Spinal cord (tissue), 9 donors: ENCODE measurements at regions not wholly inside any gene's neighbourhood (a gene's known extent, or its start where the extent isn't known, plus 50 kb on each side); places are given as distances from the start of the nearest gene placed in this dataset.
"Not testable (repeated sequence)": the region's sequence is repeated elsewhere in the genome, so short reads cannot be mapped to it uniquely, and the experiment has no call there.

ENCODE experiments used
- DNase-seq, 6 donors: peaks; one replicate each; pipeline versions ENCODE4 v3.0.0 to v3.0.0-alpha.2; 2013 to 2015; ENCODE audit warnings: low spot score in 6 of 6, low read depth in 4 of 6
- H3K27ac ChIP-seq: one replicate; pipeline ENCODE4 v1.5.1; 2013; ENCODE audit warnings: low read depth, low read length, control low read depth
- H3K27me3 ChIP-seq: one replicate; pipeline ENCODE4 v1.6.1; 2013; ENCODE audit warnings: low read length; ENCODE audit not compliant: control insufficient read depth, insufficient read depth
- H3K36me3 ChIP-seq: one replicate; pipeline ENCODE4 v1.6.1; 2013; ENCODE audit warnings: low read length; ENCODE audit not compliant: control insufficient read depth, insufficient read depth
- H3K4me1 ChIP-seq: one replicate; pipeline ENCODE4 v1.6.1; 2013; ENCODE audit warnings: low read length; ENCODE audit not compliant: control insufficient read depth, insufficient read depth
- H3K4me3 ChIP-seq: one replicate; pipeline ENCODE4 v1.5.1; 2013; ENCODE audit warnings: low read depth, low read length, control low read depth
- H3K9me3 ChIP-seq: one replicate; pipeline ENCODE4 v1.6.1; 2013; ENCODE audit warnings: low read length; ENCODE audit not compliant: control insufficient read depth, insufficient read depth
- WGBS: methylation state at CpG from one replicate; pipeline ENCODE4 v1.1.5; 2013; ENCODE audit warnings: missing lambda C conversion rate; ENCODE audit not compliant: insufficient coverage; 5-methylcytosine and 5-hydroxymethylcytosine counted together
- donor health status: healthy.

- H3K4me1 ChIP-seq: no peaks in the 10 kb centered on the region
- no peaks in the 10 kb centered on the region for H3K27me3 ChIP-seq
- no peaks in the 10 kb centered on the region for H3K36me3 ChIP-seq
- no peaks in the 10 kb centered on the region for H3K9me3 ChIP-seq
- WGBS: no CpG with 5 or more reads among the region's 1 CpG
- H3K4me3 ChIP-seq: no peak overlapping the region
- no peak for DNase-seq
- H3K27ac ChIP-seq: no peak overlapping the region
These were observed 495.6 kb upstream of the SYT4 start for GRCh38 chr18:43772907-43773306.

GRCh38 chr18:43774497-43774896 lies 497.2 kb upstream of the SYT4 start:
- Histone ChIP-seq H3K27me3 (no peaks in the 10 kb centered on the region), H3K27ac (no peak overlapping the region), H3K9me3 (no peaks in the 10 kb centered on the region), H3K4me3 (no peak overlapping the region), H3K4me1 (no peaks in the 10 kb centered on the region), H3K36me3 (no peaks in the 10 kb centered on the region)
- 80% methylated on average over 3 of the region's 5 CpGs for WGBS
- DNase-seq: peak in 1 of 6 donors; percentile 5

DNA sequence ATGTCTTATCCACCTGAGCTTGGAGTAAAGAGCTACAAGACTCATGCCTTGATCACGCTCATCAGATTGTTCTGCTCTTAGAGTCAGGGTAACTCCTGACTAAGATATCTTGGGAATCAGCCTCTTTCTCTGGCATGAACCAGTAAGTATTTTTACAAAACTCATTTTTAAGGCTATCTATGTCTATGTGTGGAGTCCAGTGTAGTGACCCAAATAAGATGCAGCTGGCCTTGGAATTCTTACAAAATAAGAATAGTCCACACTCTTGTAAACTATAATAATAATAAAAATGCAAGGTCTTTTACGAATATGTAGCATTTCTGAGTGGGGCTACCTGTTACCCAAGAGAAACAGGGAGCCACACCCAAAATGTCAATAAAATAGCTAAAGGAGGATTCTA lies 498.3 kb upstream of the SYT4 start:
- DNase-seq: no peak
- WGBS: 100% methylated on average over 1 of the region's 2 CpGs
- Histone ChIP-seq H3K36me3 (no peaks in the 10 kb centered on the region), H3K4me3 (no peak overlapping the region), H3K4me1 (no peaks in the 10 kb centered on the region), H3K27ac (no peak overlapping the region), H3K9me3 (no peaks in the 10 kb centered on the region), H3K27me3 (no peaks in the 10 kb centered on the region)

DNA sequence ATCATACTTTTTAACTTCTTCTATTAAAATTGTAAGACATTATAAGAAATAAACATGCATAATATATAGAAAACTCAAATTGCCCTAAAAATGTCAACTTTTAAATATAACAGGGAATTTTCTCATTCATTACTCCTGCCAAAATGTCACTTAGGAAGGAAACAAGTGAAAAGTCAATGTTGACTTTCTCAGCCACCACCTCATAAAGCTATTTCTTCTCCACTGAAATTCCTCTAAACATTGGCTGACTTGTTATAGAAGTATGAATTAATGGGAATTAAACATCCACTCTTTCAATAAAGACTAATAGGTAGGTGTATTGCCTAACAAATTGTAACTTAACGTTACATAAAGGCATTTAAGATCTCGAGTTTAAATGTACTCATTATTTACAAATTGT lies 499.7 kb upstream of the SYT4 start:
- H3K4me1 ChIP-seq: no peaks in the 10 kb centered on the region
- no peak overlapping the region for H3K27ac ChIP-seq
- no peaks in the 10 kb centered on the region for H3K27me3 ChIP-seq
- no peak for DNase-seq
- H3K4me3 ChIP-seq: no peak overlapping the region
- no peaks in the 10 kb centered on the region for H3K9me3 ChIP-seq
- no CpG with 5 or more reads among the region's 2 CpGs for WGBS
- H3K36me3 ChIP-seq: no peaks in the 10 kb centered on the region

GRCh38 chr18:43777636-43778304 lies 500.5 kb upstream of the SYT4 start:
- Histone ChIP-seq H3K27me3 (no peaks in the 10 kb centered on the region), H3K36me3 (no peaks in the 10 kb centered on the region), H3K9me3 (no peaks in the 10 kb centered on the region), H3K4me3 (no peak overlapping the region), H3K4me1 (no peaks in the 10 kb centered on the region), H3K27ac (no peak overlapping the region)
- DNase-seq: no peak
- WGBS: no CpG with 5 or more reads among the region's 2 CpGs

DNA sequence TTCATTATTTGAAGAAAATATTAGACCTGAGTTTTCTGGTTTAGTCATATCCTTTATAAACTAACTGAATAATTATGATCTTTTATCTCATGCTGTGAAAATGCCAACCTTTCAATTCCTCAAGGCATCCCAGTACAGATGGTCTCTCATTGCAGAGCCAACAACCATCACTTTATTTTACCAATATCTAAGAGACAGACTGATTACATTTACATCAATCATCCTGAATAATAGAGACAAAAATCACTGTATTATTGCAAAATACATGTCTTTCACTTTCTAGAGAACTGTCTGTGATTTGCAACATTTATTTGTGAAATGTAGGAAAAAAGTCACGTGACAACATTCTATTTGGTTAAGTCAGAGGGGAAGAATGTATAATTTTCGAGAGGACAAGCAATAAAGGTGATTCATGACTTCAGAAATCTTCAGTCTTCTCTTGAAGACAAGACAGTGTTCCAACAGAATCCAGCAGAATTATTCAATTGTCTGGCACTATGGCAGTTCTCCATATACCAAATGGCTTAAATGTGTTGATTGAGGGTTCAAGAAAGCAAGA lies 503.6 kb upstream of the SYT4 start:
- Histone ChIP-seq H3K4me3 (no peak overlapping the region), H3K27me3 (no peaks in the 10 kb centered on the region), H3K9me3 (no peaks in the 10 kb centered on the region), H3K36me3 (no peaks in the 10 kb centered on the region), H3K4me1 (no peaks in the 10 kb centered on the region), H3K27ac (no peak overlapping the region)
- DNase-seq: no peak
- WGBS: 83% methylated on average over 1 of the region's 2 CpGs

DNA sequence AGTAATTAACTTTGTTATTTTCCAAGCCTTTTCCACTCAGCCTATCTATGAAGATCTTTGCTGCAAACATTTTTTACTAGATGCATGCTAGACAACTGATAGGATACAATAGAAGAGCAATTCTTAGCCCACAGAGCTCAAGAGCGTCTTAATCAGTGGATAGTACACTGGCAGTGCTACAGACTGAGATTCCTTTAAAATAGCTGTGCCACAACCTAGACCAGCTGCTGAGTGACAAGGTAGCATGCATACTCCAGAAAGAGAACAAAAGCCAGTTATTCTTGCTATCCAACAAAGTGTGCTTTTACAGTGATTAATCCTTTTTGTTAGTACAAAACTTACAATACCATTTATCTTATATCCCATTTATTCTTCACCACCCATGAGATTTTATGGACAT lies 507.9 kb upstream of the SYT4 start:
- no peak overlapping the region for H3K4me3 ChIP-seq
- no peaks in the 10 kb centered on the region for H3K36me3 ChIP-seq
- no peaks in the 10 kb centered on the region for H3K27me3 ChIP-seq
- no peak for DNase-seq
- H3K27ac ChIP-seq: no peak overlapping the region
- no peaks in the 10 kb centered on the region for H3K9me3 ChIP-seq
- whole genome bisulfite sequencing: 88% methylated on average over 1 of the region's 1 CpG
- H3K4me1 ChIP-seq: no peaks in the 10 kb centered on the region

GRCh38 chr18:43786893-43787292 lies 509.6 kb upstream of the SYT4 start:
- H3K27me3 ChIP-seq: no peaks in the 10 kb centered on the region
- H3K4me1 ChIP-seq: no peaks in the 10 kb centered on the region
- H3K27ac ChIP-seq: no peak overlapping the region
- no peak overlapping the region for H3K4me3 ChIP-seq
- no peaks in the 10 kb centered on the region for H3K9me3 ChIP-seq
- DNase-seq: no peak
- no peaks in the 10 kb centered on the region for H3K36me3 ChIP-seq
- whole genome bisulfite sequencing: no CpG with 5 or more reads among the region's 4 CpGs

DNA sequence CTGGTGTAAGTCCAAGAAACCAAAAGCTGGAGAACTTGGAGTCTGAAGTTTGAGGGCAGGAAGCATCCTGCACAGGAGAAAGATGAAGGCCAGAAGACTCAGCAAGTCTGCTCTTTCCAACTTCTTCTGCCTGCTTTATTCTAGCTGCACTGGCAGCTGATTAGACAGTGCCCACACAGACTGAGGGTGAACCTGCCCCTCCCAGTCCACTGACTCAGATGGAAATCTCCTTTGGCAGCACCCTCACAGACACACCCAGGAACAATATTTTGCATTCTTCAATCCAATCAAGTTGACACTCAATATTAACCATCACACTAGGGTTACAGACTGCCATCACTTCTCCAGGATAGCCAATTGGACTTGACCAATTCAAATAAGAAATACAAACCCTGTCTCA lies 510.4 kb upstream of the SYT4 start:
- not testable (repeated sequence) for H3K4me3 ChIP-seq, H3K9me3 ChIP-seq, H3K27me3 ChIP-seq, DNase-seq, H3K4me1 ChIP-seq, H3K36me3 ChIP-seq, H3K27ac ChIP-seq

GRCh38 chr18:43789234-43790000 lies 512.1 kb upstream of the SYT4 start:
- no peaks in the 10 kb centered on the region for H3K27me3 ChIP-seq
- no peak overlapping the region for H3K27ac ChIP-seq
- H3K36me3 ChIP-seq: no peaks in the 10 kb centered on the region
- H3K9me3 ChIP-seq: peaks cover 1% of the 10 kb centered on the region
- no CpG with 5 or more reads among the region's 3 CpGs for WGBS
- H3K4me3 ChIP-seq: no peak overlapping the region
- DNase-seq: peak; percentile 24 to 91 (median 44)
- no peaks in the 10 kb centered on the region for H3K4me1 ChIP-seq
